GM12892 (cell line): ENCODE measurements at regions not wholly inside any gene's neighbourhood (a gene's known extent, or its start where the extent isn't known, plus 50 kb on each side); places are given as distances from the start of the nearest gene placed in this dataset.

Source experiments
- POLR2A ChIP-seq: IDR thresholded peaks from 2 replicates; pipeline ENCODE4 v1.6.1; 2011; ENCODE audit warnings: low read depth, low read length, control low read depth
- POLR2AphosphoS5 ChIP-seq: IDR thresholded peaks from 2 replicates; pipeline ENCODE4 v1.6.1; 2011; ENCODE audit warnings: low read depth, low read length, control low read depth
- TAF1 ChIP-seq: IDR thresholded peaks from 2 replicates; pipeline ENCODE4 v1.6.1; 2011; ENCODE audit warnings: low read depth, mild to moderate bottlenecking, control low read depth, low read length, borderline replicate concordance

- TF ChIP-seq POLR2A, result no peak
- no peak for TF ChIP-seq POLR2AphosphoS5
- no peak for TF ChIP-seq TAF1
These were observed 94.6 kb downstream of the ZNF22 start for GRCh38 chr10:45095286-45095685.
